MM.1S (cell line): ENCODE measurements at regions not wholly inside any gene's neighbourhood (a gene's known extent, or its start where the extent isn't known, plus 50 kb on each side); places are given as distances from the start of the nearest gene placed in this dataset.
"Not testable (repeated sequence)": the region's sequence is repeated elsewhere in the genome, so short reads cannot be mapped to it uniquely, and the experiment has no call there.

ENCODE experiments used
- DNase-seq: peaks from one replicate; pipeline ENCODE4 v3.0.0-alpha.2; 2015
- H2AFZ ChIP-seq: fragments of 300-600 bp; sonication (generic); 2 replicates; pipeline ENCODE4 v1.6.0; 2016; ENCODE audit warnings: antibody characterized with exemption, low read length
- H3F3A ChIP-seq: fragments of 300-600 bp; sonication (generic); 2 replicates; pipeline ENCODE4 v1.6.1; 2016; ENCODE audit warnings: mild to moderate bottlenecking, antibody characterized with exemption, low read length, moderate library complexity, mixed read lengths; ENCODE audit not compliant: insufficient read depth
- H3K27ac ChIP-seq: fragments of 300-600 bp; sonication (generic); 2 replicates; pipeline ENCODE4 v1.5.1; 2016; ENCODE audit warnings: mild to moderate bottlenecking, low read length
- H3K27me3 ChIP-seq: fragments of 300-600 bp; sonication (generic); replicated peaks from 2 replicates; pipeline ENCODE4 v1.6.0; 2016; ENCODE audit warnings: low read length; ENCODE audit not compliant: insufficient read depth
- H3K36me3 ChIP-seq: fragments of 300-600 bp; sonication (generic); replicated peaks from 2 replicates; pipeline ENCODE4 v1.6.1; 2016; ENCODE audit warnings: mild to moderate bottlenecking, low read length, mixed read lengths; ENCODE audit not compliant: insufficient read depth
- H3K4me1 ChIP-seq: fragments of 300-600 bp; sonication (generic); 2 replicates; pipeline ENCODE4 v1.6.1; 2016; ENCODE audit warnings: low read length, mixed read lengths
- H3K4me2 ChIP-seq: fragments of 300-600 bp; sonication (generic); 2 replicates; pipeline ENCODE4 v1.6.0; 2016; ENCODE audit warnings: low read depth, low read length
- H3K4me3 ChIP-seq: fragments of 300-600 bp; sonication (generic); 2 replicates; pipeline ENCODE4 v1.5.1; 2016; ENCODE audit warnings: low read length, mixed read lengths
- H3K79me2 ChIP-seq: fragments of 300-600 bp; sonication (generic); 2 replicates; pipeline ENCODE4 v1.6.1; 2016; ENCODE audit warnings: mixed run types, low read length, mixed read lengths
- H3K9ac ChIP-seq: fragments of 300-600 bp; sonication (generic); 2 replicates; pipeline ENCODE4 v1.6.1; 2016; ENCODE audit warnings: low read length, mixed read lengths
- H3K9me2 ChIP-seq: fragments of 300-600 bp; sonication (generic); replicated peaks from 2 replicates; pipeline ENCODE4 v1.6.1; 2016; ENCODE audit warnings: mild to moderate bottlenecking, low read length, mixed read lengths; ENCODE audit not compliant: insufficient read depth
- H3K9me3 ChIP-seq: fragments of 300-600 bp; sonication (generic); replicated peaks from 2 replicates; pipeline ENCODE4 v1.6.1; 2016; ENCODE audit warnings: mild to moderate bottlenecking, low read length, mixed read lengths; ENCODE audit not compliant: insufficient read depth
- H4K20me1 ChIP-seq: fragments of 300-600 bp; sonication (generic); 2 replicates; pipeline ENCODE4 v1.6.1; 2016; ENCODE audit warnings: mild to moderate bottlenecking, low read length, moderate library complexity, mixed read lengths; ENCODE audit not compliant: insufficient read depth
- EZH2 ChIP-seq: fragments of 300-600 bp; sonication (generic); optimal IDR thresholded peaks from 2 replicates; pipeline ENCODE3; 2017; ENCODE audit warnings: low read depth, mild to moderate bottlenecking, antibody characterized with exemption, low read length, mixed read lengths
- EZH2phosphoT487 ChIP-seq: fragments of 300-600 bp; sonication (generic); IDR thresholded peaks from 2 replicates; pipeline ENCODE4 v1.6.1; 2018; ENCODE audit warnings: antibody characterized with exemption, low read length
- TF ChIP-seq, protein P1 (sequence below): fragments of 300-600 bp; sonication (generic); IDR thresholded peaks from 2 replicates; pipeline ENCODE4 v1.5.1; 2016; ENCODE audit warnings: antibody characterized with exemption, low read length, mixed read lengths

DNA sequence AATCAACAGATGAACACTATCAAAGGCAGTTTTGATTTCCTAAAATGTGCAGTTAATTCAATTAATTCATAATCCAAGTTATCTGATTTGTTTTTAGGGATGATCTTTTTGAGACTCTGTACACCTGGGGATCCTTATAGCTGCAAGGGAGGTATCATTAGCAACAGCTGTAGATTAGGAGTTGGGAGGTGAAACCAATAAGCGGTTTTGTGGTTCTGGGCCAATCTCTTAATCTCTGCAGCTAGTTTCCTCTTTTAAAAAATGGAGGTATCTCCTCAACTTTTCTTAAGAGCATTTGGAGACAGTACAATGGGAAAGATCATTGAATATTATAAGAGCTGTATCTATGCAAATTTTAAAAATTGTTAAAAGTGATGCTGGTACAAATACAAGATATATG is 126.0 kb downstream of the MC4R start:
- H3K36me3 ChIP-seq, result no peaks in the 10 kb centered on the region
- H3F3A ChIP-seq, result peaks cover 11% of the 10 kb centered on the region
- TF ChIP-seq, protein P1, sequence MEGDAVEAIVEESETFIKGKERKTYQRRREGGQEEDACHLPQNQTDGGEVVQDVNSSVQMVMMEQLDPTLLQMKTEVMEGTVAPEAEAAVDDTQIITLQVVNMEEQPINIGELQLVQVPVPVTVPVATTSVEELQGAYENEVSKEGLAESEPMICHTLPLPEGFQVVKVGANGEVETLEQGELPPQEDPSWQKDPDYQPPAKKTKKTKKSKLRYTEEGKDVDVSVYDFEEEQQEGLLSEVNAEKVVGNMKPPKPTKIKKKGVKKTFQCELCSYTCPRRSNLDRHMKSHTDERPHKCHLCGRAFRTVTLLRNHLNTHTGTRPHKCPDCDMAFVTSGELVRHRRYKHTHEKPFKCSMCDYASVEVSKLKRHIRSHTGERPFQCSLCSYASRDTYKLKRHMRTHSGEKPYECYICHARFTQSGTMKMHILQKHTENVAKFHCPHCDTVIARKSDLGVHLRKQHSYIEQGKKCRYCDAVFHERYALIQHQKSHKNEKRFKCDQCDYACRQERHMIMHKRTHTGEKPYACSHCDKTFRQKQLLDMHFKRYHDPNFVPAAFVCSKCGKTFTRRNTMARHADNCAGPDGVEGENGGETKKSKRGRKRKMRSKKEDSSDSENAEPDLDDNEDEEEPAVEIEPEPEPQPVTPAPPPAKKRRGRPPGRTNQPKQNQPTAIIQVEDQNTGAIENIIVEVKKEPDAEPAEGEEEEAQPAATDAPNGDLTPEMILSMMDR, result no peak
- TF ChIP-seq EZH2phosphoT487, result no peak
- TF ChIP-seq EZH2, result no peak
- no peaks in the 10 kb centered on the region for H3K9me2 ChIP-seq
- no peaks in the 10 kb centered on the region for H3K9me3 ChIP-seq
- H3K4me2 ChIP-seq, result peak overlapping the region; percentile 14; the same call in 1 of the 2 replicates
- no peak overlapping the region for H3K4me3 ChIP-seq
- no peak overlapping the region for H2AFZ ChIP-seq
- H3K79me2 ChIP-seq, result no peaks in the 10 kb centered on the region
- DNase-seq, result peak; percentile 61
- peaks cover 19% of the 10 kb centered on the region; the same call in 1 of the 2 replicates for H3K4me1 ChIP-seq
- H4K20me1 ChIP-seq, result no peaks in the 10 kb centered on the region
- H3K27me3 ChIP-seq, result peaks cover 6% of the 10 kb centered on the region; the same call in 1 of the 2 replicates
- no peak overlapping the region for H3K9ac ChIP-seq
- no peak overlapping the region for H3K27ac ChIP-seq

DNA sequence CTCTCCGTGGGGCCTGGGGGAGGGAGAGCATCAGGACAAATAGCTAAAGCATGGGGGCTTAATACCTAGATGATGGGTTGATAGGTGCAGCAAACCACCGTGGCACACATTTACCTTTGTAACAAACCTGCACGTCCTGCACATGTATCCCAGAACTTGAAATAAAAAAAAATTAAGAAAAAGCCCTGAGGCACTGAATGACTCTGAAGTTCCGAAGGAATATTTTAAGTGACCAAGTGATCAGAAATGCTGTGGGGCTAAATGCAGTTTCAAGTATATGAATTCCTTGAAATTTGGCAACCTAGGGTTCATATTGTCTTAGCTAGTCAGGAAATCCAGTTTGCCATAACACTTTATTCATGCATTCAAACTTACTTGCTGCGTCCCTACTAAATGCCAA is 127.5 kb downstream of the MC4R start:
- no peak overlapping the region for H2AFZ ChIP-seq
- no peak overlapping the region for H3K4me3 ChIP-seq
- no peaks in the 10 kb centered on the region for H3K79me2 ChIP-seq
- no peak overlapping the region for H3K27ac ChIP-seq
- DNase-seq, result no peak
- H3K4me1 ChIP-seq, result peaks cover 20% of the 10 kb centered on the region; the same call in 1 of the 2 replicates
- peaks cover 11% of the 10 kb centered on the region for H3F3A ChIP-seq
- no peak overlapping the region for H3K4me2 ChIP-seq
- H3K9me3 ChIP-seq, result no peaks in the 10 kb centered on the region
- peaks cover 6% of the 10 kb centered on the region; the same call in 1 of the 2 replicates for H3K27me3 ChIP-seq
- TF ChIP-seq, protein P1, result no peak
- no peak for TF ChIP-seq EZH2phosphoT487
- no peak for TF ChIP-seq EZH2
- H3K9ac ChIP-seq, result no peak overlapping the region
- H3K9me2 ChIP-seq, result no peaks in the 10 kb centered on the region
- H3K36me3 ChIP-seq, result no peaks in the 10 kb centered on the region
- no peaks in the 10 kb centered on the region for H4K20me1 ChIP-seq

DNA sequence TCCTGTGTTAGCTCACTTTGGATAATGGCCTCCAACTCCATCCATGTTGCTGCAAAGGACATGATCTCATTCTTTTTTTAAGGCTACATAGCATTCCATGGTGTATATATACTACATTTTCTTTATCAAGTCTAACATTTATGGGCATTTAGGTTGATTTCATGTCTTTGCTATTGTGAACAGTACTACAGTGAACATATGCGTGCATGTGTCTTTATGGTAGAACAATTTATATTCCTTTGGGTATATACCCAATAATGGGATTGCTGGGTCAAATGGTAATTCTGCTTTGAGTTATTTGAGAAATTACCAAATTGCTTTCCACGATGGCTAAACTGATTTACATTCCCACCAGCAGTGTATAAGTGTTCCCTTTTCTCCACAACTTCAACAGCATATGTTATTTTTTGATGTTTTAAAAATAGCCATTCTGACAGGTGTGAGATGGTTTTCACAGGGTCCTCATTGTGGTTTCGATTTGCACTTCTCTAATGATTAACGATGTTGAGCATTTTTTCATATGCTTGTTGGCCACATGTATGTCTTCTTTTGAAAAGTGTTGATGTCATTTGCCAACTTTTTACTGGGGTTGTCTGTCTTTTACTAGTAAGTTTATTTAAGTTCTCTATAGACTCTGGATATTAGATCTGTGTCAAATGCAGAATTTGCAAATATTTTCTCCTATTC is 133.4 kb downstream of the MC4R start:
- H3K36me3 ChIP-seq, H3K27me3 ChIP-seq, H3K27ac ChIP-seq, H3K79me2 ChIP-seq, H4K20me1 ChIP-seq, H3F3A ChIP-seq, H2AFZ ChIP-seq, H3K9ac ChIP-seq, H3K4me3 ChIP-seq, H3K9me3 ChIP-seq, H3K9me2 ChIP-seq: not testable (repeated sequence)
- Histone ChIP-seq H3K4me2 (peak overlapping the region; percentile 19; the same call in 1 of the 2 replicates), H3K4me1 (peaks cover 16% of the 10 kb centered on the region)
- peak; percentile 72 for DNase-seq

DNA sequence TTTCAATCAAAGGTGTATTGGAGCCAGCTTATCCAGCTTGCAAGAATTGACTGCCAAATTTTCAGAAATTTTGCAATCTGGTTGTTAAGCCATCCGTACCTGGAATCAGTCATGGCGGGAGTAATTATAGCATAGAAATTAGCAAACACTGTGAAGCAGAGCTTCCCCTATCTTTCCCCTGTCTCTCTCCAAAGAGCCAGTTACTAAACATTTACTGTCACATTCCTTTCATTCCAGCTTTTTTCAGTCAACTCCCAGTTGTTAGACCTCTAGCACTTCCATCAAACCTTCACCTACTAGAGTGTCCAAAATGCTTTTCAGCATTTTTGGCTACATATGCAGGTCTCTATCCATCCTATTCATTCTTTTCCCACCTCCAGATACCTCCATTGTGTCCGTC is 137.4 kb downstream of the MC4R start:
- H3K9ac ChIP-seq, result no peak overlapping the region
- H2AFZ ChIP-seq, result no peak overlapping the region
- no peaks in the 10 kb centered on the region for H3K36me3 ChIP-seq
- H3K4me2 ChIP-seq, result no peak overlapping the region
- no peaks in the 10 kb centered on the region for H3K9me2 ChIP-seq
- H3K4me3 ChIP-seq, result no peak overlapping the region
- H3F3A ChIP-seq, result no peaks in the 10 kb centered on the region
- no peak for DNase-seq
- H4K20me1 ChIP-seq, result no peaks in the 10 kb centered on the region
- TF ChIP-seq EZH2phosphoT487 (no peak), EZH2 (no peak)
- TF ChIP-seq, protein P1, result no peak
- no peak overlapping the region for H3K27ac ChIP-seq
- peaks cover 16% of the 10 kb centered on the region for H3K4me1 ChIP-seq
- H3K79me2 ChIP-seq, result no peaks in the 10 kb centered on the region
- H3K27me3 ChIP-seq, result no peaks in the 10 kb centered on the region
- no peaks in the 10 kb centered on the region for H3K9me3 ChIP-seq
